ENCODE measurements at regions not wholly inside any gene's neighbourhood (a gene's known extent, or its start where the extent isn't known, plus 50 kb on each side); places are given as distances from the start of the nearest gene placed in this dataset.

DNA sequence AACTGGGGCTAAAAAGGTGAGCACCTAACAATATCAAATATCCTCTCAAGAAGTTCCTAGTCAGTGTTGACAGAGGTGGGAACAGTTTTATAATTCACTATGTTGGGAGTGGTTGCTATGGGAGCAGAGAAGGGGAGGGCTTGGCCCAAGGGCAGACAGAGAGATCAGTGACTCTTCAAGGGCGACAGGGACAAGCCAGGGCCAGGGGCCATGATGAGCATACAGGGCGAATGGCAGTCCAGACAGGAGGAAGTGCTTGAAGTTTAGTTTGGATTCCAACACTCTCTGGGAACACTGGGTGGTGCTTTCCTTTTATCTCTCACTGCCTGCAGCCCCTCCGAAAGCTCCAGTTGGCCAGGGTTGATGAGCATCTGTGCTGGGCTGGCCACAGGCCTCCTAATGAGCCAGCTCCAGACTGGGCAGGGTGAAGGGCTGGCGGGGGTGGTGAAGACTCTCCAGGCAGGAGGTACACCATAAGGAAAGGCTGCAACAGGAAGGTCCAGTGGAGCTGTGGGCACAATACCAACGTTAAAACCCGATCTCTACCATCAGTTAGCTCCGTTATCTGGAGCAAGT, 111.3 kb downstream of the TMEM174 start:
- DNase-seq = no peak

DNA sequence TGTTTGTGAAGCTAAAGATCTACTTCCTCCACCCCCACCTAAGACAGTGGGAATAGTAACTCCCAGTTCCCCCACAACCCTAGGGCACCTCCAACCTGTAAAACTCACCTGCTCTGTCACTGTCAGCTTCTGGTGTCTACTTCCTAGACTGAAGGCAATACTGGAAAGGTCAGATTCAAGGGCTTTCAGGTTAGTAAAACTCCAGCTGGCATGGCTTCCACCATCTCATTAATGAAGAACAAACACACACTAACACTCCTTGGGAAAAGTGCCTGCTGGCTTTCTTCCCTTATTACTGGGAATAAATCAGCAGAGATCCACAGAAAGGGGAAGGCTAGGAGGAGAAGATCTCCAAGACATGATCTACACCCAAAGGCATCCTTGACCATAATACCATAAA, 109.9 kb downstream of the TMEM174 start:
- no peak for DNase-seq

DNA sequence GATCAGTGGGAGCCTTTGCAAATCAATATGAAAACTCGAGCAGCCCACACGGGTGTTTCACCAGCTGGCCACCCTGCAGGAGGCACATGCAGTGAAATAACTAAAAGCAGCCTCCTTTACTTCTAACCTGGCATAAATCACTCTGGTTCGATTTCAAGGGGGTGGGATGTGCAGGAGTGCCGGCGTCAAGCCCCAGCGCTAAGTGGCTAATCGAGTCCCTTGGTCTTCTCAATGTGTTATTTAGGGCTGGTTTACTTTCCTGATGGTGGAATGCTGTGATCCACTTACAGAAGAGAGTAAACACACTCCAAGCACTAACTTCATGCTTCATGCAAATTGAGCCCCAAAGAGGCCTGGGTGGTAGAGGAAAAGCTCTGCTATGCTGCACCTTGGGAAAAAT, 109.4 kb downstream of the TMEM174 start:
- no peak for DNase-seq

DNA sequence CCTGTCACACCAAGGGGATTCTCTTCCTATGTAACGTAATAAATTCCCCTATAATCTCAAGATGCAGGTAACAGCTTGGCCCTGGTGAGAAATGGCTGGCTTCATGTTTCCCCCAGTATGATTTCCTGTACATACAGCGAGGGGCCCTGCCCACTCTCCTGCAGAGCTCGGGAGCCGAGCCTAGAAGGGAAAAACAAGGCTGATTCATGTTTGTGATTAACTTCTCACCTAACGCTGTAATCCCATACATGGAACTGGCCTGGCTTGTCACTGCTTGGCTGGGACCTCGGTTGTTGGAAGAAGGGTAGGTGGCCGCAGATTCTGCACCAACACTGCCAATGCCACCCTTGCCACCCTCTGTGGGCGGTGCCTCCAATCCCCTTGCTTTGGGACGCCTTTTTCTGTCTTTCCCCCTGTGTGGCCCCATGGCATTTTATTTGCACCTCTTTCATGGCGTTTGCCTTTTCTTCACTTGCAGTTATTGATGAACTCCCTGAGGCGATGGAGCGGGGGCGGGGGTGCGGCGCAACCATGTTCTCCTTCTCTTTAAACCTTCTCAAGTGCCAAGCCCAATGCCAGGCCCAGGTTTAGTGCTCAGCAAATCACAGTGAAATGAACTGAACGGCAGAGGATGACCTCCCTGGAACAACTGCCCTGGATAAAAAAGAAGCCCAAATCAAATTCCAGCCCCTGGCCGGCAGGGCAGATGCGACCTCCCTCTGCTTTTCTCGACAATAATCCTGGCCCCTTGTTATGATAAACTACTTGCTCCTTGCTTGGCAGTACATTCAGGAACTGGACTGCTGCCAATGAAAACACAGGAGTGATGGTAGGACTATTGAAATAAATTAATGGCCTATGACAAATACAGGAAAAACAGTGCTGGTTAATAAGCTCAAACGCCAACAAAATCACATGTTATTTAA, 108.1 kb downstream of the TMEM174 start:
- no peak for DNase-seq

- no peak for DNase-seq
Observed at GRCh38 chr5:73280386-73280785, 107.4 kb downstream of the TMEM174 start.

GRCh38 chr5:73279805-73280204, 106.8 kb downstream of the TMEM174 start:
- DNase-seq = no peak

DNA sequence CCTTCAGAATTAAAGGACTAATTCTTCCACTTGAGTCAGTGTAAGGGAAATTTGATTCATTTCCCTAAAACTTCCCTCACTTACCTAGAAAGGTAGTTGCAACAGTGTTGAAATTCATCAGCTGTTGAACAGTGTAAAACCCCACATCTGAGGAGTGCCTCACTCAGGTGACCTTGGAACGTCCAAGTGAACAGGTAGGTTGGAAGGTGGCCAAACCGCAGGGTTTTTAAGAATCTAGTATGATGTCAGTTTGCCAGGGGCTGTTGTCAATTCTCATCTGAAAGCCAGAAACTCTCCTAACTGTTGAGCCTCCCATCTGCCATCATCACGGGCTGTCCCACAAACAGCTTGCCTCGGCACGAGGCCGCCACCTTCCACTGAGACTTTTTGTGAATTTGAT, 105.7 kb downstream of the TMEM174 start:
- DNase-seq = no peak

GRCh38 chr5:73274881-73275663, 102.1 kb downstream of the TMEM174 start:
- DNase-seq = no peak

DNA sequence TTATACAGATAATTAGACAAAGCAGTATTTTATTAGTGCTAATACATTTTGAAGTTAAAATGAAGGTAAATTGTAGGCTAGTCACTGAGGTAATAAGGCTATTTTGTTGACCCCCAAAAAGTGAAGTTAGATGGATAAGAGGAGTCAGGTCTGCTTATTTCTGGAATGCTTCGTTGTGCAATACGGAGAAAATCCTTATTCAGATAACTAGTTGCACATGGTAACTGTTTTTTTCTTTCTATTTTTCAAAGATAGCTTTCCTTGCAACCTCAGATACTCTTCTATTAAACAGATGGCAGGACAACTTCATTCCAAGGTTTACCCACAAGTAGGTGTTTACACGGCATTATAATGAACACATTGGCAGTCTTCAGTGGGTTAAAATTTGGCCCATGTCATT, 101.1 kb downstream of the TMEM174 start:
- no peak for DNase-seq

GRCh38 chr5:73273379-73274050, 100.5 kb downstream of the TMEM174 start:
- DNase-seq = no peak

GRCh38 chr5:73272351-73272750, 99.4 kb downstream of the TMEM174 start:
- no peak for DNase-seq

DNA sequence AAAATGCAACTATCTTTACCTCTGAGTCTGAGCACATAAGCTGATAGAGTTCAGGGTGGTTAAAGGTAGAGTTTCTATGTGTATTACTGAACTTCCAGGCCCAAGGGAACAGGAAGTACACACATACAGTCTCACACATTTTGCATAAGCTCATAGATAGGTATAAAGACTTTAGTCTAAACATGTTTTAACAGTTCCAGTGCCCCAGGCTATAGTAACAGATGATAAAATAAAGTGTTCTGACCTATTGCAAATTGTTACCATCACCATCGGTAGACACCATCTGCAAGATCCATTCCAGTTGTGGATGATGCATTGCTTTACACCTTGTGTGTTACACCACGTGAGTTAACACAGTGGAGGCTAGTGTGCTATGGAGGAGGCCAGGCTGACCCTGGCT, 95.8 kb downstream of the TMEM174 start:
- no peak for DNase-seq

DNA sequence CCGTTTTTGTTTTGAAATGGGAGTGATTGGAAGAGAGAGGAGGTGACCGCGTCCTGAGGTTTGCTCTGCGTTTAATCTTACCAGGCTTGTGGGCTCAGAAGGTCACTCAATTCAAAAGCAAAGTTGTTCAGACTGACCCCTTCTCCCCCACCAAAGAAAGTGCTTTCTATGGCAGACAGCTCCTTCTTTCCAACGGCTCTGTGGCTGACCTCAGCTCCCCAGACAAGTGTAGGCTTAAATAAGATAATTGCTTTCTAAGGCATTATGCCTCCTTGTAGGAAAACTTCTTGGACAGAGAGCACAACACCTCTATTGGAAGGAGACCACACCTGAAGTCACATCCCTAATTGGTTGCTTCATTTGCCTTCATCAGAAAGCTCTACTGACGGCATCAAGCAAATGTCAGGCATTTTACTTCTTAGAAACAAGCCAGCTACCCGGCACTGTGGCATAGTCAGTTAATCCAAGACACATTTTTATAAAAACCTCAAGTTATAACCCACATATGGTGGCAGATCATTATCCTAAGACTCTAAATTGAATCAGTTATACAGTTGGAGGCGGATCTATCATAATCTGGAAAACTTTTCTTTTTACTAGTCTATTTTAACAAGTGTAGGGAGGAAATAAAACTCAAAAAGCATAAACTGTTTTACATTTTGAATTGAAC, 94.9 kb downstream of the TMEM174 start:
- no peak for DNase-seq

DNA sequence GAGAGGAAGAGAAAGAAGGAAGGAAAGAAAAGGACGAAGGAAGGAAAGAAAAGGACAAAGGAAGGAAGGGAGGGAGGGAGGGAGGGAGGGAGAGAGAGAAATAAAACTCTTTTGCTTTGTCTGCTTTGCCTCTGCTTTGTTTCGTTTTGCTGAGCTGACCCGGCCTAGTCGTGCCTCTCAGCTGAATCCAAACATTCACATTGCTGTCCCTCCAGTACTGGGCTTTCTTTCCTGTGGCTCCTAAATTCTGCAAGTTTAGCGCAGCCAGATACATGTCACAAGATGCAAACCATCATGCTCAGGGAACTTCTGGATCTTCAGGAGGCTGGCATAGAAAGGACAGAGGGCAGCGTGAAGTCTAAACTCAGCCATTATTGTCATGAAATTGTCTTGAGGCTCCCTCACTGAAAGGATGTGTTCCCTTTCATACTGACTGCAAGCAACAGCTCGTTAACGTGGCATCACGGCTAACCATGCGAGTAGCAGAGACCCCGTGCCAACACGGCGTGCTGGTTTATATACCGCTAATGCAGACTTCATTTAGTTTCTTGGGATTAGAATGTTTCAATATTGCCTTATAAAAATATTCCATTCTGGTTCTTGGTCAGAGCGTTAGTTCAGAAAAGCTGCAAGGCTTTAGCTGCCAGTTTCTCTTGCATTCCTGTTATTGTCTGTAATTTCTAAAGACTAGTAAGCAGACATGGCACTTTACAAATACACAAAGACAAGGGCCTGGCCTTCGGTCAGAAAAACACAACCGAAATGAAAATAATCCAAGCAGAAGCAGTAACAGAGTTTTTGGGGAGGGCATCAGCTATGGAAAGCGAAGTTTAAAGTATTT, 94.2 kb downstream of the TMEM174 start:
- no peak for DNase-seq

DNA sequence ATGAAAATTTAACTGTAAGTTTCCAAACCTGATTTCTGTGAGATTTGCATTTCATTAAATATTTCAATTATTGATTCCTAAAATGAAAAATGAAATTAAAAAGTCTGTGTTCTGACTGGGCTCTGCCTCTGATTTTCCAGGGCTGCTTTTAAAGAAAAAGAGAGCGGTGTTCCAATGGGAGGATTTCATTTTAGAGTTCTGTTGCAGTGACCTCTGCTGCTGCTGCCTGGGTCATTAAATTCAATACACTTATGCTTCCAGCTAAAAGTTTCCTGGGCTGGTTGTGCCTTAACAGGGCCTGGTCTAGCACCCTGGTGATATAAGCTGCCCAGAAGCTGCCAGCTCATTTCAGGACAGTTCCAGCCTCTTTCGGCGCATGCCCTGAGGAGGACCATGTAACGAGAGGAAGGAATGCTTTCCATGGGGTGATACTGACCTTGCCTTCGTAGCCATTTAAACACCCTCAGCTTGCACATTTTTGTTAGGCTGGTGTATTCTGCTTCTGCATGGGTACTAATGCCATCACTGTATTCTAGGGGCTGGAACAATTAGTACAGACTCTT, 93.3 kb downstream of the TMEM174 start:
- DNase-seq = no peak

DNA sequence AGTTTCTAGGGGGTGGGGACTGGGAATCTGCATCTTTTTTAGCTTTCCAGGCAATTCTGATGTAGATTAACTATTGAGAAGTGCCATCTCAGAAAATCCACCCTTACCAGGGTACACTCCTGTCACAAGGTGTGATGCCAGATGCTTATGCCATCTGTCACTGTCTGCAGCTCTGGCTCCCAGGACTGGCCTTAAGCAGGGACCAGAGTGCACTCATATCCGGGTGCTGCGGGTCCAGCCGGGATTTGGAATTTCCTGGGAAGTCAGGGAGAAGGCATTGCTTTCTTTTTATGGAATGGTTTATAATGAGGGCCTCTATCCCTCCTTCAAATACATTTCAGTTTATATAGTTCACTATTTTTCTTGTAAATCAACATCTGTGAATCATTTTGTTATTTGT, 92.6 kb downstream of the TMEM174 start:
- DNase-seq = no peak

GRCh38 chr5:73264631-73265030, 91.6 kb downstream of the TMEM174 start:
- no peak for DNase-seq

DNA sequence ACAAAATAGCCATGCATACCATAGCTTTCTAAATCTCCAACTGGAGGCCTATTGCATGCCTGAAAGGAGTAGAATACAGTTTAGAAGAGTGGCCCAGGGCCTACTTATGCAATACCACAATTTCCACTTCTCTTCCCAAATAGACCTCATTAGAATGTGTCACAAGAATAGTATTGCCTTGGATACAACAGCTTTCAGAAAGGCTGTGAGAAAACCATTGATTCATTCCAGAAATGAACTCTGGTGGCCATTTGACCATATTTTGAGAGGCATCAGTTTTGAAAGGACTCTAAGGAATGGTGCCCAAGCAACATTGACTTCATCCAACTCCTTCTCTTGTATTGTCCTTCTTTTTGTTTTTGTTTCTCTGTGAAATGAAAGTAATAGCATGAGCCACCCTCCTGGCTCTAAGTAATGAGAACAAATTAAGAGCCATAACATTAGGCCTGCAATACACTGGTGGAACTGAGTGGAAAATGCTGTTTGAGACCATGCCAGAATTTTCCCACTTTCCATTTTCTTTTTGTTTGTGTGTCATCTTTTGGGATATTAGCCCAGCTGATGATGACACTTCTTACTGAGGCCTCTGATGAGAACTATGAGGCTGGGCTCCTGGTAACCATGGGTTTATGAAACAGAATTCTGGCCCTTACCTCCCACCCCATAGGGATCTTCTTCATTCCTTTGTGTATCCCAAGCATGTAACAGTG, 90.2 kb downstream of the TMEM174 start:
- no peak for DNase-seq

GRCh38 chr5:73256862-73257261, 83.9 kb downstream of the TMEM174 start:
- no peak for DNase-seq

- DNase-seq = no peak
Observed at GRCh38 chr5:73256462-73256861, 83.5 kb downstream of the TMEM174 start.

GRCh38 chr5:73256012-73256411, 83.0 kb downstream of the TMEM174 start:
- no peak for DNase-seq
